VCaP (cell line): ENCODE measurements at regions not wholly inside any gene's neighbourhood (a gene's known extent, or its start where the extent isn't known, plus 50 kb on each side); places are given as distances from the start of the nearest gene placed in this dataset.
"Not testable (repeated sequence)": the region's sequence is repeated elsewhere in the genome, so short reads cannot be mapped to it uniquely, and the experiment has no call there.

Source experiments
- H3K27ac ChIP-seq: fragments of 450-650 bp; 2 replicates; pipeline ENCODE4 v1.5.1; 2017
- CTCF ChIP-seq: fragments of 450-650 bp; conservative IDR thresholded peaks from 2 replicates; pipeline ENCODE4 v1.5.1; 2017; ENCODE audit warnings: mild to moderate bottlenecking, moderate library complexity

DNA sequence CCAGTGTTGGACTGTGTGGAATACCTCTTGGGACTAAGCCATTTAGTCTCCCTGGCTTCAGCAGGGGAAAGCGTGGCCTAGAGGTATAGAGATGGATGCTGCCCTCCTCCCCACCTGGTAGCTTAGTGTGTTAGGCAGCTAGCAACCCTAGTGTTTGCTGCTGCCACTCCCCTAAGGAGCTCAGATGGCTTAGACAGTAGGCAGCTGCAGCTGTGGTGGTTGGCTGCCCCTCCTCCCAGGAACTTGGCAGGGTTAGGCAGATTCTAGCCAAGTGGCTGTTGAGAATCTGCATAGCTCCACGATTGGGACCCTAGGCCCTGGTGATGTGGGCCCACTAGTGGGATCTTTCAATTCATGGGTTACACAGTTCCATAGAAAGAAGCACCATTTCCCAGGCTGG is 550.4 kb upstream of the CHAC2 start:
- H3K27ac ChIP-seq = no peak overlapping the region

DNA sequence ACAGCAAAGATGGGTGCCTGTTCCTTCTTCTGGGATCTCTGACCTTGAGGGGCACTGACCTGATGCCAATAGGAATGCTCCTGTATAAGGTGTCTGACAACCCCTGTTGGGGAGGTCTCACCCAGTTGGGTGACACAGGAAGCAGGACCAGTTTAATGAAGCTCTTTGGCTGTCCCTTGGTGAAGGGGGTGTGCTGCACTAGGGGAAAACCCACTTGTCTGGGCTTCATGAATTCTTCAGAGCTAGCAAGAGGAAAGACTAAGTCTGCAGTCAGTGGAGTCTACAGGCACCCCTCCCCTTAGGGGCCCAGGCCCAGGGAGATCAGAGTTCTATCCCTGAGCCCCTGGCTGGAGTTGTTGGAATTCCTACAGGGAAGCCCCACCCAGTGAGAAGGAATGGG is 550.8 kb upstream of the CHAC2 start:
- no peak overlapping the region for H3K27ac ChIP-seq
- no peak for TF ChIP-seq CTCF

More for the DNA sequence above, 550.4 kb upstream of the CHAC2 start:
- no peak for TF ChIP-seq CTCF

GRCh38 chr2:53212576-53212975 is 555.0 kb upstream of the CHAC2 start:
- no peak for TF ChIP-seq CTCF
- no peak overlapping the region for H3K27ac ChIP-seq

GRCh38 chr2:53211201-53211774 is 556.3 kb upstream of the CHAC2 start:
- TF ChIP-seq CTCF = no peak
- no peak overlapping the region for H3K27ac ChIP-seq

DNA sequence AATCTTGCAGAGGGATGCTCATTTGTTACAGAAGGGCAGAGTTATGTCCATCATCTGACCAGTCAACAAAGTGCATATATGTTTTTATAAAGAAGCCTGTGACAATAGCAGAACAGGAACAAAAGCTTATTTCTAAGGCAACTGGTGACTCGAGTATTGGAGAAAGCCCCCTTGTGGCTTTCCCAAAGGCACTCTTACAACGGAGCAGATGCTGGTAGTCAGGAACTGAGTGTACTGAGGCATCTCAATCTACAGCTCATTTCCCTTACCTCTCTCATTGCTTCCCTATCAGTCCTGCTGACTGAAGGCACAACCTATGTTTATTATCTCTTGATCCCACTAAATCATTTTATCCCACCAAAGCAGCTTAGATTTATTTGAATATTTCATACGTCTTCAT is 557.1 kb upstream of the CHAC2 start:
- TF ChIP-seq CTCF = no peak
- H3K27ac ChIP-seq = no peak overlapping the region

DNA sequence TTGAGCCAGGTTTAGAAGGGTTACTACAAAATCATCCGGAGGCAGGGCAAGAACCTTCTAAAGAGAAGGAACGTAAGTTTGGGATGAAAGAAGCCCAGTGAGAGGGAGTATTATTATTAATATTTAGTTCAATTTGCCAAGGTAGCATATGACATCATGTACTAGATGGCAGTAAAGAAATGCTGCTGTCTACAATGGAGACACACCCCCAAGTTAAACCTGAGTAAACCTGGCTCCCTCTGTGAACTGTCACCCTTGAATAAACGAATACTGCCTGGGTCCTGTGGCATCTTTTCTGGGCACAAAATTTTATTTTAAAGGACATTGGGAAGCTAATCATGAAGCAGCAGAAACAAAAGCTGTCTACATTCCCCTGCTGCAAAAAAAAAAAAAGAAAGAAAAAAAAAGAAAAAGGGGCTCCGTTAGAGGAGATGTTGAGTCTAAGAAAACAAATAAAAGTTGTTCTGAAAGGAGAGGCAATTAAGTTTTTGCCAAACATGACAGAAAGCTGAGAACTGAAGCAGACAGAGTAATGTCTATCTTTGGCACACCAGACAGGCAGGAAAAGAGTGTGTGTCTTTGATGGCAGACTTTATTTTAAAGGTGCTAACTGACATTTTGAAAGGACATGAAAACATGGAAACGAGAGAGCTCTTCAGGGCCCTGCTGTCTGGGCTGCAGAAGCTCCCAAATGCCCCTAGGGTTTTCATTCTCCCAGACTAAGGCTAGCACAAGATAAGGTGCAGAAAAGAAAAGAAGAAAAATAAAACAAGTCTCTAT is 557.7 kb upstream of the CHAC2 start:
- no peak for TF ChIP-seq CTCF
- no peak overlapping the region for H3K27ac ChIP-seq

GRCh38 chr2:53208815-53209214 is 558.8 kb upstream of the CHAC2 start:
- no peak for TF ChIP-seq CTCF

GRCh38 chr2:53206226-53206625 is 561.4 kb upstream of the CHAC2 start:
- H3K27ac ChIP-seq = not testable (repeated sequence)

More at GRCh38 chr2:53208815-53209214, 558.8 kb upstream of the CHAC2 start:
- no peak overlapping the region for H3K27ac ChIP-seq
